HG03175 (cell line): ENCODE measurements at regions not wholly inside any gene's neighbourhood (a gene's known extent, or its start where the extent isn't known, plus 50 kb on each side); places are given as distances from the start of the nearest gene placed in this dataset.
"Not testable (repeated sequence)": the region's sequence is repeated elsewhere in the genome, so short reads cannot be mapped to it uniquely, and the experiment has no call there.

Experiments used
- ATAC-seq: cut with Tn5 transposase; IDR thresholded peaks from one replicate; pipeline ENCODE4 v1.9.1; 2021; ENCODE audit warnings: mild to moderate bottlenecking, moderate library complexity; ENCODE audit not compliant: unreplicated experiment

DNA sequence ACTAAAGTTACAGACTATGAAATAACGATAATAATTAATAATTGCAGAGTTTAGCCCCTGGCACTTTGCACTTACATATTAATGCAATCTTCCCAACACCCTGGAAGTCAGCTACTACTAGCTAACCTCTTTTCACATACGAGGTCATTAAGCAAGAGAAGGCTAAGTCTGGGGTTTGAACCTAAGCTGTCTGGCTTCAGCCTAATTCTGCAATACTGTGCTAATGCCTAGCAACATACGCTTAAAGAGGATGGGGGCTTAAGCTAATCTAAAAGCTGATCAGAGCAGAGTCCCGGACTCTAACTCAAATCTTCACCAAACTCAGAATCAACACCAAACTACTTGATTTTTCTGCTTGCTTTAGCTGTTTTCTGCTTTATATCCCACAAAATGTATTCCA, 168.7 kb upstream of the GNAI1 start:
- no peak for ATAC-seq

DNA sequence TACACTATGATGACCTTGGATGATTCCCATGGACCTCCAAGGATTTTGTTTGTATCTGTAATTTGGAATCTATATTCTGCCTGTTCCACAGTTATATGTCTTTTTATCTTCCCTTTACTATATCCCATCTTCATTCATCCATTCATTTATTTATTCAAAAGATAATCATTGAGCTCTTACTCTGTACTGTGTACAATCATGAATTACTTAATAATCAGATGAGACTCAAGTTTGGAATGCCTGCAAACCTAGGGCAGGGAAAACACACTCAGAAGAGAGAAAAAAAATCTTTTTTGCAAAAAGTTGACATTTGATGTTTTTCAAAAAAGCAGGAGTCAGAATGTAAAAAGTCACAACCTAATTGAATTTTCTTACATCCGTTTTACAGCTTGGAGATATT, 170.2 kb upstream of the GNAI1 start:
- ATAC-seq, result no peak

GRCh38 chr7:79953130-79953529, 181.5 kb upstream of the GNAI1 start:
- ATAC-seq, result no peak

DNA sequence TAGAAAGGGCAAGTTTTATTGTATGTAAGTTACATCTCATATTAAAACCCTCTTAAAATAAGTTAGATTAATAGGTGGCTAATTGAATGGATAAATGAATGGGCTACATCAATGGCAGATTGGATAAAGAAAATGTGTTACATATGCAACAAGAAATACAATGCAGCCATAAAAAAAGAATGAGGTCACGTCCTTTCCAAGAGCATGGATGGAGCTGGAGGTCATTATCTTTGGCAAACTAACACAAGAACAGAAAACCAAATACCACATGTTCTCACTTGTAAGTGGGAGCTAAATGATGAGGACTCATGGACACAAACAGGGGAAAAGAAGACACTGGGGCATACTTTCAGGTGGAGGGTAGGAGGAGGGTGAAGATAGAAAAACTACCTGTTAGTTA, 182.2 kb upstream of the GNAI1 start:
- ATAC-seq, result no peak

DNA sequence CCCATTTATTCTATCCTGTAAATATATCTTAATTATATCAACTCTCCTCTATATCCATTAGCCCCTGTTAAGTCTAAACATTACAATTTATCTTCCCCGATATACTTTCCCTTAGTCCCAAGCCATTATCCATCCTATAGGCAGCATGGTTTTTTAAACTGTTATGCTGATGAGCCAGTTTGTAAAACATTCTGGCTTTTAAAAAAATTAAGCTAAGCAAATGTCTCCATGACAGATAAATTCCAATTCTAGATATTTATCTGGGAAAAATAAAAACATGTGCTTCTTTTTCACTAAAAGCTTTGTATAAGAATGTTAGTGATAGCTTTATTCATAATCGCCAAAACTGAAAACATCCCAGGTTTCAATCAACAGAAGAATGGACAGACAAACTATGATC, 183.2 kb upstream of the GNAI1 start:
- no peak for ATAC-seq

- no peak for ATAC-seq
Observed at GRCh38 chr7:79949778-79950177, 184.9 kb upstream of the GNAI1 start.

GRCh38 chr7:79936281-79936983, 198.2 kb upstream of the GNAI1 start:
- ATAC-seq, result no peak

DNA sequence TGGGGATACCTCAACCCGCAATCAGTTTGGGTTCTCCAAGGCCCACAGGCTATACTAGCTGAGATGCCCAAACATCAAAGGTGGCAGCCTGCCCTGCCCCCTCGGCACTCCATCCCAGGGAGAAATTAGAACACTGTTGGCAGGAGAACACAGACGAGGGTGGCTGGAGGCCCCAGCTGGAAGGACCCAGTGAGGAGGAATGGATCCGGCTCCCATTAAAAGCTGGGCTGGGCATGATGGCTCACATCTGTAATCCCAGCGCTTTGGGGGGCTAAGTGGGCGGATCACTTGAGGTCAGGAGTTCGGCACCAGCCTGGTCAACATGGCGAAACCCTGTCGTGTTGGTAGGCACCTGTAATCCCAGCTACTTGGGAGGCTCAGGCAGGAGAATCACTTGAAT, 199.9 kb upstream of the GNAI1 start:
- ATAC-seq, result no peak

DNA sequence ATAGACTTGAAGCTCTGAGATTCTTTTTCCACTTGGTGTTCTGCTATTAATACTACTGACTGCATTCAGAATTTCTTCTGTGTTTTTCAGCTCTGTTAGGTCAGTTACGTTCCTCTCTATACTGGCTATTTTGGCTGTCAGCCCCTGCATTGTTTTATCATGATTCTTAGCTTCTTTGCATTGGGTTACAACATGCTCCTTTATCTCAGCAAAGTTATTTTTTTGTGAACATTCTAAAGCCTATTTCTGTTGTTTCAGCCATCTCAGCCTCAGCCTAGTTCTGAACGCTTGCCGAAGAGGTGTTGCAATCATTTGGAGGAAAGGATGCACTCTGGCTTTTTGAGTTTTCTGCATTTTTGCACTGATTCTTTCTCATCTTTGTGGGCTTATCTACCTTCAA, 201.5 kb upstream of the GNAI1 start:
- no peak for ATAC-seq

- ATAC-seq, result no peak
Observed at GRCh38 chr7:79930604-79931003, 204.0 kb upstream of the GNAI1 start.

DNA sequence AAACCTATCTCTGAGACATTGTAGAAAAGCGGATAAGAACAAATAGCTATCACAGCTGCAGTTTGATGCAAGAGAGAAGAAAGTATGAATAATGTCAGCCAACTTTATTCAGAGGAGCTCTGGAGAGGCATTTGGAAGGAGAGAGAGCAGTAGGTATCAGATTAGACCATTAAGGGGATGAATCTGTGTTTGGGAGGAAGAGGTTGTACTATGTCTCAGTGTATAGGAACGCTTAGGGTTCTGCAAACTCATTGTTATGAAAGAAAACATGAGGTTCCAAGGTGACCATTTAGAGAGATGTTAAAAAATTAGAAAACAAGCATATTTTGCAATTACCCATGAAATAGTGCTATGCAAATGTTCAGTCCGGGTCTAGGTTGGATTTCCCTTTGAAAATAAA, 207.5 kb upstream of the GNAI1 start:
- ATAC-seq, result no peak

DNA sequence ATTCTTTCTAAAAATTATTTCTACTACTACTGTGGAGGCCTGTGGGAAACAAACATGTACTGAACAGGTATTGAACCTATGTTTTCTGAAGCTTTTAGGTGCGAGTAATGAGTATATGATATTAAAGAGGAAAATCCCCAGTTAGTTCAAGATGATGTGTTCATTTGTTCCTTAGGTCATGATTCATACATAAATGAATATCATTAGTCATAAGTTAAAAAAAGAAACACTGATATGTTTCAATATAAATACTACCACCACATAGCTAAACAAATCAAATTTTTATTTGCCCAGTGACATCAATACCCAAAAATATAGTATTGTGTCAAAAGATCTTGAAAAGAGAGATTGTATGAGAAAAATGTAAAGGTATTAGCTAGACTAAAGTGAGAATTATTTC, 210.7 kb upstream of the GNAI1 start:
- ATAC-seq, result no peak

- ATAC-seq, result no peak
Observed at GRCh38 chr7:79922894-79923293, 211.7 kb upstream of the GNAI1 start.

GRCh38 chr7:79921976-79922375, 212.7 kb upstream of the GNAI1 start:
- ATAC-seq, result no peak

- not testable (repeated sequence) for ATAC-seq
Observed at GRCh38 chr7:79918632-79919031, 216.0 kb upstream of the GNAI1 start.

DNA sequence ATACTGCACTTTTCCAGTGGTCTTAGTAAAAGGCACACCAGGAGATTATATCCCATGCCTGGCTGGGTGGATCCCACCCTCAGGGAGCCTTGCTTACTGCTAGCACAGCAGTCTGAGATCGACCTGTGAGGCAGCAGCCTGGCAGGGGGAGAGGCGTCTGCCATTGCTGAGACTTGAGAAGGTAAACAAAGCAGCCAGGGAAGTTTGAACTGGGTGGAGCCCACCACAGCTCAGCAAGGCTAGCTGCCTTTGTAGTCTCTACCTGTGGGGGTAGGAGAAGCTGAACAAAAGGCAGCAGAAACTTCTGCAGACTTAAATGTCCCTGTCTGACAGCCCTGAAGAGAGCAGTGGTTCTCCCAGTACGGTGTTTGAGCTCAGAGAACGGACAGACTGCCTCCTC, 219.3 kb upstream of the GNAI1 start:
- ATAC-seq, result not testable (repeated sequence)

DNA sequence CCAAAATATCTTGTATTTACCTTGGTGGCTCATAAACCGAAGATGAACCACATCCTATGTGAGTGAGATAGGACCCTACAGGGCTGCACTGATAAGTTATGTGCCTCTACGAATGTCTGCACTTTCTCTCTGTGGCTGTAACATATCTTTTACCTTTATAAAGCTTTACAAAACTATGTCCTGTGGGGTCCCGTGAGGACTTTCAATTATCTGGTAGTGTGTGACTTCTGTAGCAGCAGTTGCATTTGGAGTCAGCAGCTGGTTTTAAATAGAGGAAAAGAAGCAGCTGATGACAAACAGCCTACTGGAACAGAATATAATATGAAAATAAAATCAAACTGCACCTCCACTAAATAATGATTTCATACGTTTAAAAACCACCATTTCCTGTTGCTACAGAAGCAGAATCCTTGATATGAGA, 222.4 kb upstream of the GNAI1 start:
- no peak for ATAC-seq

- no peak for ATAC-seq
Observed at GRCh38 chr7:79911420-79911819, 223.2 kb upstream of the GNAI1 start.

- ATAC-seq, result no peak
Observed at GRCh38 chr7:79909176-79909575, 225.5 kb upstream of the GNAI1 start.

- no peak for ATAC-seq
Observed at GRCh38 chr7:79897166-79897565, 237.5 kb upstream of the GNAI1 start.

DNA sequence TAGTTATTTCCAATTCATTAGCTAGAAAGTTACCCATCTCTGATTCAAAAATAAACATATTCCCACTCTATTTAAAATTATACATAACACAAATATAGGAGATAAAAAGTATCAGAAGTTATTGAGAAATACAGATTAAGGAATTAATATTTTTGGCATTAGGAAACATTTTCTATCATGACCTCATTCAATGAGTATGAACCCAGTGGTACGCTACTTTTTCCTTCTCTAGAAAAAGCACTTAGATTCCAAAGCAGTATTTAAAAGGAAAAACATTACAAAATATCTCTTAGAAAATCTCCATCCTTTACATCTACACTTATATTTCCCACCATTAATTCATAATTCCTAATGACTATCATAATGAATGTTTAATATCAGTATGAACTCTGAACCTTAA, 240.6 kb upstream of the GNAI1 start:
- no peak for ATAC-seq

DNA sequence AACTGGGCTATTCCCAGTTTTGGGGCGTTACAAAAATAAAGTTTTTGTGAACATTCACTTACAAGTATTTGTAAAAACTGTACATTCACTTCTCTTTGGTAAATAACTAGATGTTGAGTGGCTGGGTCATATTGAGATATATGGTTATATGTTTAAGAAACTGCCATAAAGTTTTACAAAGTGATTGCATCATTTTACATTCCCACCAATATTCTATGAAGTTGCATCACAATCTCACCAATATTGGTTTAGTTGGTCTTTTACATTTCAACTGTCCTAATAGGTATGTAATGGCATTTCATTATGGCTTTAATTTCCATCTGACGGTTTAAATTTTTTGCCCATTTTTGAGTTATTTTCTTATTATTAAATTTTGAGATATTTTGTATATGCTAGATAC, 251.7 kb upstream of the GNAI1 start:
- ATAC-seq, result no peak

DNA sequence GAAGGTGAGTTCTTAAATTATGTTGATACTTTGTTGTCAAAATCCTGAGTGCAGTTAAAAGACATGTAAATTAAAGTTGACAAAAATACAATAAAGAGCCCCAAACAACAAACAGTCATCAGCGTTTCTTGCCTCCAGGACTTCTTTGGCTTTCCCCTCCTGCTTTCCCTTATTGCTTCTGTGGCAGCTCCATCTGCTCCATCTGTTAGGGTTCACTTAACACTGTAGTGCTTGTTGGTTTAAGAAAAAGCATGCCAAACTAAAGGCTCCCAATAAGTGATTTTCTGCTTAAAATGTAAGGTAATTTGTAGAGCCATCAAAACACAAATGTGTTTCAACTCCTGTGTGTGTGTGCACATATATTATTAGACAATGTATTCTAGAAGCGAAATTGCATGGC, 254.3 kb upstream of the GNAI1 start:
- ATAC-seq, result no peak
